Mesenchymal stem cell (in vitro differentiated cells and primary cell): ENCODE measurements at regions not wholly inside any gene's neighbourhood (a gene's known extent, or its start where the extent isn't known, plus 50 kb on each side); places are given as distances from the start of the nearest gene placed in this dataset.

ENCODE experiments used
- DNase-seq: peaks from one replicate; pipeline ENCODE4 v3.0.0-alpha.2; 2013
- H2AFZ ChIP-seq: one replicate; pipeline ENCODE4 v1.6.1; 2013; ENCODE audit warnings: low read depth, mild to moderate bottlenecking, control low read depth, inconsistent platforms, low read length, moderate library complexity
- H2AK5ac ChIP-seq: 2 replicates; pipeline ENCODE4 v1.6.1; 2013; ENCODE audit warnings: low read length, moderate library complexity, mild to moderate bottlenecking, inconsistent platforms; ENCODE audit not compliant: severe bottlenecking
- H2BK120ac ChIP-seq: one replicate; pipeline ENCODE4 v1.6.1; 2013; ENCODE audit warnings: low read depth, mild to moderate bottlenecking, inconsistent platforms, low read length, moderate library complexity
- H2BK12ac ChIP-seq, 2 experiments: one replicate each; pipeline ENCODE4 v1.6.1; 2013; ENCODE audit warnings: inconsistent platforms in 2 of 2, low read length in 2 of 2, mild to moderate bottlenecking in 2 of 2, moderate library complexity in 2 of 2, control low read depth in 1 of 2
- H2BK15ac ChIP-seq: one replicate; pipeline ENCODE4 v1.6.1; 2013; ENCODE audit warnings: mild to moderate bottlenecking, low read depth, inconsistent platforms; ENCODE audit not compliant: poor library complexity, severe bottlenecking
- H2BK5ac ChIP-seq: 2 replicates; pipeline ENCODE4 v1.6.1; 2013; ENCODE audit warnings: low read depth, mild to moderate bottlenecking, low read length, control low read depth, inconsistent platforms; ENCODE audit not compliant: poor library complexity, severe bottlenecking
- H3K14ac ChIP-seq, 2 experiments: one replicate each; pipeline ENCODE4 v1.6.1; 2013; ENCODE audit warnings: inconsistent platforms in 2 of 2, low read length in 2 of 2, control low read depth in 1 of 2, mild to moderate bottlenecking in 1 of 2, moderate library complexity in 1 of 2
- H3K18ac ChIP-seq, 2 experiments: one replicate each; pipeline ENCODE4 v1.6.1; 2013; ENCODE audit warnings: inconsistent platforms in 2 of 2, low read length in 2 of 2, control low read depth in 1 of 2, low read depth in 1 of 2, mild to moderate bottlenecking in 1 of 2
- H3K23ac ChIP-seq, 2 experiments: one replicate each; pipeline ENCODE4 v1.6.1; 2013; ENCODE audit warnings: inconsistent platforms in 2 of 2, low read length in 2 of 2, mild to moderate bottlenecking in 2 of 2, moderate library complexity in 2 of 2, control low read depth in 1 of 2
- H3K27ac ChIP-seq: 2 replicates; pipeline ENCODE4 v1.5.1; 2013; ENCODE audit warnings: mild to moderate bottlenecking, moderate library complexity, low read length, control low read depth, inconsistent platforms; ENCODE audit not compliant: poor library complexity, severe bottlenecking
- H3K27me3 ChIP-seq, 2 experiments: 2 replicates each; pipeline versions ENCODE4 v1.6.1 to v1.7.0; 2013; ENCODE audit warnings: low read length in 2 of 2, mild to moderate bottlenecking in 2 of 2, moderate library complexity in 2 of 2, control low read depth in 1 of 2, inconsistent platforms in 1 of 2; ENCODE audit not compliant: control insufficient read depth in 1 of 2, insufficient read depth in 1 of 2
- H3K36me3 ChIP-seq, 2 experiments: 2 replicates each; pipeline versions ENCODE4 v1.6.1 to v1.7.0; 2013; ENCODE audit warnings: low read length in 2 of 2, control low read depth in 1 of 2, inconsistent platforms in 1 of 2, low read depth in 1 of 2, mild to moderate bottlenecking in 1 of 2; ENCODE audit not compliant: insufficient read depth in 2 of 2, control insufficient read depth in 1 of 2
- H3K4ac ChIP-seq, 2 experiments: one replicate each; pipeline ENCODE4 v1.6.1; 2013; ENCODE audit warnings: inconsistent platforms in 2 of 2, low read length in 2 of 2, mild to moderate bottlenecking in 2 of 2, moderate library complexity in 2 of 2, control low read depth in 1 of 2, low read depth in 1 of 2
- H3K4me1 ChIP-seq: 2 replicates; pipeline ENCODE4 v1.6.1; 2013; ENCODE audit warnings: low read depth, low read length, control low read depth; ENCODE audit not compliant: control insufficient read depth, insufficient read depth
- H3K4me2 ChIP-seq: 2 replicates; pipeline ENCODE4 v1.6.1; 2013; ENCODE audit warnings: low read length, mild to moderate bottlenecking, inconsistent platforms; ENCODE audit not compliant: poor library complexity, severe bottlenecking
- H3K4me3 ChIP-seq, 2 experiments: 2 replicates each; pipeline versions ENCODE4 v1.5.1 to v1.7.0; 2013; ENCODE audit warnings: low read length in 2 of 2, mild to moderate bottlenecking in 2 of 2, control low read depth in 1 of 2, low read depth in 1 of 2; ENCODE audit not compliant: insufficient read depth in 1 of 2
- H3K79me1 ChIP-seq: replicated peaks from 2 replicates; pipeline ENCODE4 v1.6.1; 2013; ENCODE audit warnings: mild to moderate bottlenecking, control low read depth, low read length, inconsistent platforms; ENCODE audit not compliant: poor library complexity, severe bottlenecking
- H3K9ac ChIP-seq: 2 replicates; pipeline ENCODE4 v1.7.0; 2013; ENCODE audit warnings: mild to moderate bottlenecking, low read length, moderate library complexity
- H3K9me3 ChIP-seq: 2 replicates; pipeline ENCODE4 v1.7.0; 2013; ENCODE audit warnings: mild to moderate bottlenecking, low read length; ENCODE audit not compliant: control insufficient read depth
- H4K8ac ChIP-seq: one replicate; pipeline ENCODE4 v1.6.1; 2013; ENCODE audit warnings: inconsistent platforms, mild to moderate bottlenecking, low read length, moderate library complexity
- H4K91ac ChIP-seq: one replicate; pipeline ENCODE4 v1.6.1; 2013; ENCODE audit warnings: mild to moderate bottlenecking, low read length, inconsistent platforms
- WGBS: methylation state at CpG from one replicate; pipeline ENCODE4 v1.1.7; 2013; ENCODE audit warnings: mixed read lengths; 5-methylcytosine and 5-hydroxymethylcytosine counted together

GRCh38 chr12:98352835-98353234 lies 162.6 kb upstream of the TMPO start:
- Histone ChIP-seq H3K36me3 (no peaks in the 10 kb centered on the region), H3K4ac (no peak overlapping the region), H2AFZ (no peak overlapping the region), H3K4me1 (peaks cover 3% of the 10 kb centered on the region), H3K9me3 (no peaks in the 10 kb centered on the region), H3K4me3 (no peak overlapping the region), H3K4me2 (no peak overlapping the region), H3K79me1 (no peaks in the 10 kb centered on the region), H3K18ac (no peak overlapping the region), H2BK5ac (no peak overlapping the region), H4K8ac (no peak overlapping the region), H3K27me3 (peaks cover 0 to 2% of the 10 kb centered on the region in 2 experiments), H2AK5ac (no peak overlapping the region), H3K9ac (no peak overlapping the region), H2BK120ac (no peak overlapping the region), H3K27ac (peak overlapping the region; percentile 77), H3K14ac (no peak overlapping the region), H3K23ac (no peak overlapping the region), H4K91ac (no peak overlapping the region), H2BK12ac (no peak overlapping the region), H2BK15ac (no peak overlapping the region)
- WGBS = 30% methylated on average over 3 of the region's 3 CpGs
- peak; percentile 60 for DNase-seq

DNA sequence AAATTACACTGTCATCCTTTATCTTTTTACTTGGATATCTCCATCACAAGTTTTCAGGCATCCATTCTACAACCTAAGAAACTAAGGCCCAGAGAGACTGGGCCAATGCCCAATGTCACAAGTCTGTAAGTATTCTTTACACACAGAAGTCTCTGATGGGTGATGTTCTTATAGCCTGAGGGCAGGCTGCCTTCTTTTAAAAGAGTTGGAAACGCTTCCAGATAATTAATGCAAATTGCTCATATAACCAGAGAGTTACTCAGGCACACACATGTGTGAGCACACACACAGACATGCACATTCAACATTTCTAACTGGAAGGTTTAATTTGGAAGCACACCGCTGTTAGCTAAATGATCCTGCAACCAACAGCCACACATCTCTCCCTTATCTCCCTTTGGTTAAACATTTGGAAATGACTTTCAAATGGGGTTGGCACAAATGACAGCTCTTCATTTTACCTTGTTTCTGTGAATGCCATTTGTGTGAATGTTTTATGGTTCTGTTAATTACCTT lies 160.8 kb upstream of the TMPO start:
- Histone ChIP-seq H3K23ac (no peak overlapping the region), H2BK15ac (no peak overlapping the region), H3K4me3 (no peak overlapping the region), H3K4me2 (no peak overlapping the region), H2AK5ac (no peak overlapping the region), H3K9ac (no peak overlapping the region), H3K14ac (no peak overlapping the region), H3K4me1 (peaks cover 3% of the 10 kb centered on the region), H3K27ac (no peak overlapping the region), H3K36me3 (no peaks in the 10 kb centered on the region), H3K9me3 (no peaks in the 10 kb centered on the region), H3K27me3 (peaks cover 4% of the 10 kb centered on the region in 2 experiments), H3K4ac (no peak overlapping the region), H2BK120ac (no peak overlapping the region), H2AFZ (no peak overlapping the region), H3K18ac (no peak overlapping the region), H4K8ac (no peak overlapping the region), H2BK12ac (no peak overlapping the region), H2BK5ac (no peak overlapping the region), H4K91ac (no peak overlapping the region), H3K79me1 (no peaks in the 10 kb centered on the region)
- DNase-seq = no peak
- 92% methylated on average over 2 of the region's 2 CpGs for WGBS

DNA sequence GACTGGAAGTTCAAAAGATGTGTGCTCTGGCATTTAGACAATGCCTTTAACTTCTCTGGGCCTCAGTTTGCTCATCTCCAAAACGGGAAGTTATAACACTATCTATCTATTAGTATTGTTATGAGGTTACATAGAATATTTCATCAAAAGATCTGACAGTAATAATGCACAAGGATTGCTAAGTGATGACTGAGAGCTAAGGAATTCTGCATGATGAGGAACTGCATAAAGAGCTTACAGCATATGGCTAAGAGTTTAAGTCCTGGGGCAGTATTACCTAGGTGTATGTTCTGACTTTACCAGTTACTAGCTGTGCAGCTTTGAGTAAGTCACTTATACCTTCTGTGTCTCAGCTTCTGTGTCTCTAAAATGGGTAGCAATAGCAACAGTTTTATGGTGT lies 160.1 kb upstream of the TMPO start:
- H2AK5ac ChIP-seq = no peak overlapping the region
- no peak overlapping the region for H3K4me3 ChIP-seq

DNA sequence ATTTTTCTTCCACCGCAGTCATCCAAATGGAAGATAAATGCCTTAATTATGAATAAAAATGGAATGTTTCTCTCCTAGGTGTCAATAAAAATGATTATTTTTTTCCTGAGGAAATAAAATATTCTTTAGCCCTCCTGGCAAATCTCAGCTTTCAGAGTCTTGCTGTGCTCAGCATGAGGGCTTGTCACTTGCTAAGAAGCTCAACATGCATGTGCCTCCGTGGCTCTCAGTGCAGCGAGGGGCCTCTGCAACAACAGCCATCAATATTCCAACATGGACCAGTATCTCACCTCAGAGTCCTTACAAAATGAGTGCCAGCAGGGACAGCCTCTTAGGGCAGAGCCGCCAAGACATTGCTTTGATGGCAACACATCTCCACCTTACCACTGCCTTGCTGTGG lies 159.5 kb upstream of the TMPO start:
- H3K79me1 ChIP-seq = no peaks in the 10 kb centered on the region
- no peak overlapping the region for H2AFZ ChIP-seq
- peaks cover 3% of the 10 kb centered on the region for H3K4me1 ChIP-seq
- no peak overlapping the region for H3K4ac ChIP-seq
- H3K27ac ChIP-seq = no peak overlapping the region
- H2BK5ac ChIP-seq = no peak overlapping the region
- H3K9me3 ChIP-seq = no peaks in the 10 kb centered on the region
- H3K27me3 ChIP-seq = peaks cover 12 to 18% of the 10 kb centered on the region in 2 experiments
- no peak overlapping the region for H4K8ac ChIP-seq
- no peaks in the 10 kb centered on the region for H3K36me3 ChIP-seq
- no peak overlapping the region for H2BK12ac ChIP-seq
- no peak overlapping the region for H2BK15ac ChIP-seq
- H2AK5ac ChIP-seq = no peak overlapping the region
- H3K18ac ChIP-seq = no peak overlapping the region
- no peak overlapping the region for H3K4me2 ChIP-seq
- WGBS = 84% methylated on average over 3 of the region's 4 CpGs
- H3K4me3 ChIP-seq = no peak overlapping the region
- H3K23ac ChIP-seq = no peak overlapping the region
- no peak overlapping the region for H4K91ac ChIP-seq
- H2BK120ac ChIP-seq = no peak overlapping the region
- H3K14ac ChIP-seq = no peak overlapping the region
- H3K9ac ChIP-seq = no peak overlapping the region
- DNase-seq = no peak

More for the DNA sequence above, 160.1 kb upstream of the TMPO start:
- Histone ChIP-seq H3K9ac (no peak overlapping the region), H3K4me2 (no peak overlapping the region), H3K27me3 (peaks cover 11 to 12% of the 10 kb centered on the region in 2 experiments), H2BK120ac (no peak overlapping the region), H3K4me1 (peaks cover 3% of the 10 kb centered on the region), H3K79me1 (no peaks in the 10 kb centered on the region), H3K18ac (no peak overlapping the region), H2BK15ac (no peak overlapping the region), H3K27ac (no peak overlapping the region), H3K4ac (no peak overlapping the region), H2AFZ (no peak overlapping the region), H3K36me3 (no peaks in the 10 kb centered on the region), H3K9me3 (no peaks in the 10 kb centered on the region), H3K14ac (no peak overlapping the region), H4K91ac (no peak overlapping the region), H2BK12ac (no peak overlapping the region), H2BK5ac (no peak overlapping the region), H4K8ac (no peak overlapping the region), H3K23ac (no peak overlapping the region)
- whole genome bisulfite sequencing = no CpG with 5 or more reads among the region's 1 CpG
- DNase-seq = peak; percentile 6
